Left lobe of liver (tissue), 2 donors: ENCODE measurements at regions not wholly inside any gene's neighbourhood (a gene's known extent, or its start where the extent isn't known, plus 50 kb on each side); places are given as distances from the start of the nearest gene placed in this dataset.

Experiments used
- ATAC-seq: fragments of 200-7000 bp; cut with Tn5 transposase; one replicate; pipeline ENCODE4 v1.9.1; 2020; ENCODE audit warnings: mild to moderate bottlenecking, moderate library complexity
- DNase-seq: peaks from one replicate; pipeline ENCODE4 v3.0.0-alpha.2; 2020; ENCODE audit warnings: low spot score
- donor health status: DM: no; HTN: no; CAD: no; lungs with moderate emphysema.
- donor health status: DM: no; HTN: yes; CAD: no.

DNA sequence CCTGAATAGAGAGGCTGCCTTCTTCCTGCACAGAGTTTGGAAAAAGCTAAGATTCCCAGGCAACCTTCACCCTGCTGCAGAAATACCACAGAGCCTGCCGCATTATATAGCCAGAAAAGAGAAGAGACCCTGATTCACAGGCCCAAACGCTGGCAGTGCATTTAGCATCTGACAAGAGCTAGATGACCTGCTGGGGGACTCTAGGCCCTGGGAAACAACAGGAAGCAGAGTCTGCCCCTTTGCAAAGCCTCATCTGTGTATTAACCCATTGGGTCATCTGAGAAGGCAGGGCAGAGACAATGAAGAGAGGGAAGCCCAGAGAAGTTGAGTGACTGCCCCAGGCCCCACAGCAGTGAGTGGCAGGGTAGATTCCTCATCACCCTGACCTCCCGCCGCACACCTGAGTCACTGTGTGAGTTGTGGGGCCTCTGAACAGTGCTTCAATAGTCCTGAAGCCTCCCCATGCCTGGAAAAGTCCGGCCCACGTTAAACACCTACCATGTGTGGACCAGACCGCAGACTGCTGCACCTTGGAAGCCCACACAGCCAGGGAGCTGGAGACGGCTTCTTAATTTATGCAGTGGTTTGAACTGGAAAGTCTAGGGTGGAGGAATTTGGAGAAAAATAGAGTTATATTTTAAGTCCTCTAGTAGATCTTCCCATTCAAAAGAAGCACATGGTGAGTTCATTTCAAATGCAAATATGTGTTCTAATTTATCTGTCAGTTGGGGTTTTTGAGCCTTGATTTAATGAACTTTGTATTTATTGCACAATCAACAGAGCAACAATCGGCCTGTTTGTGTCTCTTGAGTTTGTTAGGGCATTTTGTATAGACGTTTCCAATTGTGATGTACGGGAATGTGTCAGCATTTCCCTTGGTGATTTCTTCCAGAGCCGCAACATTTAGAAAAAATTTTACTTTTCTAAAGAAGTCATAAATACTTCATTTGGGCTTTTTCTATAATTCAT, 80.4 kb upstream of the GPR26 start:
- DNase-seq (peak; percentile 23), ATAC-seq (no peak)

DNA sequence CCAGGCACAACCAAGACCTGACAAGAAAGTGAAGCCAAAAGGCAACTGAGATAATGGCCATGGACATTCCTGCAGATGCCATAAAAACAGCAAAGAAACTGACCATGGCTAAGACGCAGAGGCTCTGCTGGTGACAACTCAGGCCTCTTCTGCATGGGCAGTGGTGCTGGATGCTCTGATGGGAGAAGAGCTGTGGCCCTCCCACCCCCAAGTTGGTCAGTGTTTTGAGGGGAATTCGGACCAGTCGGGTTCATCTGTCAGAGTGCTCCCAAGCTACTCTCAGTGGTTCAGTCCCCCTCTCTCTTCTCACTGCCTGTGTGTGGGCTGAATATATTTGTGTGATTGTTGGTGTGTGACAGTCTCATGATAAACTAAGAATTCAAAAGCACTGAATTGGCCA, 79.0 kb upstream of the GPR26 start:
- ATAC-seq: no peak
- DNase-seq: peak; percentile 29

DNA sequence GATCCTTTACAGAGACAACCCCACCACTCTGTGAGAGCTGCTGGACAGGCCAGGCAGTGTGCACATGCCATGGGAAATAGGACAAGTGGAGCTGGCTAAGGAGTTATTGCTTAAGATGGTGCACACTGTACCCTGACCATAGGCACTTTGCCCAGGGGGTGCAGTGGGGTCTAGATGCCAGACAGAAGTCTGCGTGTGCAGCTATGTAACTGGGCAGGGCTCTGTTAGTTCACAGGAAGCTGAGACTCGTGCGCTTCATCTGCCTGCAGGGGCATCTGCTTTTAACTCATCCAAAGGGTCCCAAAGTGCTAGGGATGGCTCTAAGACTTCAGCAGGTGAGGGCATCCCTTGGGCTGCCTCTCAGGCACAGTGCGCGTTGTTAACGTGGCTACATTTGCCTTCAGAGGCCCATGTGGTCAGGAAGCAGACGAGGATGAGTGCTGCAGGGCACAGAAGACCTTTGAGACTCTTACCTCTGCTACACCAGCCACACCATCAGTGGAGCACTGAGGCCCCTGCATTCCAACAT, 77.7 kb upstream of the GPR26 start:
- ATAC-seq (no peak), DNase-seq (no peak)

DNA sequence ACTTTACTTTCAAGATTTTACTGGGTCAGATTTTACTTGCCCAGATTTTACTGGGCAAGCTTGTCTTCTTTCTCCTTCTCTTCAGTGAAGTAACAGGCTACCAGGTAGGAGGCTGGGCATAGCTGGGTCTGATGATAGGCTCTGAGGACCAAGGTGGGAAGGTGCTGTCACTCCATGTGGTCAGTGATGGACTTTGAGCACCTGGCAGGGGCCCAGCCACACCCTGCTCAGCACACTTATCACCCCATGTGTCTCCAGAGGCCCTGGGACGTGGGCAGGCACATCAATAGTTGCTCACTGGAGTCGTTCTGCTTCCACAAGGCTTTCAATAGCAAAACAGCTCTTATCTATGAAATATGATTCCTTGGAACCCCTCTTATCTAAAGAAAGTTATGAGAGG, 70.5 kb upstream of the GPR26 start:
- DNase-seq: no peak

DNA sequence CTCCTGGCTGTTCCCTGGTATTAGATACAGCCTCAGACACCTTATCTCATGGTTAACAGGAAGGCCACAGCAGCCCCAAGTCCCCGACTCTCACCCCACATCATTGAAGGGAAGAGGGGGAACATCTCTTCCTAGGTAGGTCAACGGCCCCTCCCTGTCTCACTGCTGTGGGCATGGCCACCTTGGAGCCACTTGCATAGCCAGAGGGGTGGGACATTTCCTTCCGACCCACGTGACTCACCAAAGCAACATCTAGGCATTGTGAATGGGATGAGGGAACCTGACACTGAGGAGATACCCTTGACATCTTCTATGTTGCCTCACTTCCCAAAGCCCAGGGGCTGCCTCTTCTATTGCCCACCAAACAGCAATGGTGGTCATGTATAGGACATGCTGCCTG, 68.5 kb upstream of the GPR26 start:
- ATAC-seq (no peak), DNase-seq (no peak)

More for the DNA sequence above, 70.5 kb upstream of the GPR26 start:
- ATAC-seq: no peak

DNA sequence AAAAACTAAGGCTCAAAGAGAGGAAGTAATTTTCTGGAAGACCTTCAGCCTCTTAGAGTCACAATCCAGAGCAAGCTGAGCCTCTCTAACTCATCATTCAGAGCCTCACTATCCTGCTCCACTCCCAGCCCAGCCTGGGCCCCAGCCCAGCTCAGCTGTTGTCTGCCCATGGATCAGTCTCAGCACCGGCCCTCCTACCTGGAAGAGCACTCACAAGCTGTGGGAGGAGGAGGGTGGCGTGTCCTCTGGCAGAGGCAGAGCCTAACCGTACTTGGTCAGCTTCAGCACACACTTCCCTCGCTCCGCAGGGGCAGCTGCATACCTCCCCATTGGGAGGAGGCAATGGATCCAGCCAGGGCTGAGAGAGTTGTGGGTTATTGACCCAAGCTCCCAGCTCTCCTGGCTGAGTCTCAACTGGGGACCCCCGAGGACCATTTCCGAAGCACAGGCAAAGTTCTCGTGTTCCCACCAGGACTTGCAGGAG, 66.7 kb upstream of the GPR26 start:
- no peak for ATAC-seq

DNA sequence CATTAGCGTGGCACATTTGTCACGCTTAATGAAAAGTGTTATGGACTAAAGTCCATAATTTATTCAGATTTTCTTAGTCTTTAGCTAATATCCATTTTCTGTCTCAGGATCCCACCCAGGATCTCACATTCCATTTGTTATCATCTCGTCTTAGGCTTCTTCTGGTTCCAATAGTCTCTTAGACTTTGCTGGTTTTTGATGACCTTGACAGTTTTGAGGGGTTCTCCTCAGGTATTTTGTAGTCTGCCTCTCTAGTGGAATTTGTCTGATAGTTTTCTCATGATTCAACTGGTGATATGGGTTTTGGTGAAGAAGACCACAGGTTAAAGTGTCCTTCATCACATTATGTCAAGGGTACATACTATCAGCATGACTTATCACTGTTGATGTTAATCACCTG, 66.0 kb upstream of the GPR26 start:
- ATAC-seq: no peak

More for the DNA sequence above, 66.7 kb upstream of the GPR26 start:
- no peak for DNase-seq

DNA sequence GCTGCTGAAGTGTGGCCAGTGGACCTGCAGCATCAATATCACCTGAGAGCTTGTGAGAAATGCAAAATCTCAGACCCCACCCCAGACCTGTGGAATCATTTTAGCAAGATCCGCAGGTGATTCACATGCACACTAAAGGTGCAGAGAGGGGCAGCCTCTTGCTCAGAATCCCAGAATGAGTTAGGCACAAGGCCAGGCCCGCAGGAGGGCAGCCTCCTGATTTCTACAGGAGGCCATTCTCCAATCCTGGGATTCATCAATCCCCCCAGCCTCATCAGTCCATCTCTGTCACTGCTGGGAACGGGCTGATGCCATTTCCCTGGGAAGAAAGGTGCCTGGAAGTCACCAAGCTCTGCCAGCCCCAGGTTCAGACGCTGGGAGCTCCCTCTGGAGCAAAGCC, 63.0 kb upstream of the GPR26 start:
- ATAC-seq (no peak), DNase-seq (no peak)

More for the DNA sequence above, 66.0 kb upstream of the GPR26 start:
- no peak for DNase-seq

DNA sequence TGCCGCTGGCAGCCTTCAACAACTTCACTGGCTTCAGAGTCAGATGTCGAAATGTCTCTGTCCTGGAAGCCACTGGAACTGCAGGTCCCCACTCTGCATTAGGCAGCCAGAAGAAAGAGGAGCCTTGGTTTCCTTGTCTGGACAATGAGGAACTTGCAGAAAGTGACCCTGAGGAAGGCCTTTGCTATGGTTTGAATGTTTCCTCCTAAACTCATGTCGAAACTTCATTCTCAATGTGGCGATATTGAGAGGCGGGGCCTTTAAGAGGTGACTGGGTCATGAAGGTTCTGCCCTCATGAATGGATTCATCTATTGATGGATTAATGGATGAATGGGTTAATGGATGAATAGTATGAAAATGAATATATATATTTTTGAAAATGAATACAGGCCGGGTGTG, 61.6 kb upstream of the GPR26 start:
- ATAC-seq (no peak), DNase-seq (no peak)

DNA sequence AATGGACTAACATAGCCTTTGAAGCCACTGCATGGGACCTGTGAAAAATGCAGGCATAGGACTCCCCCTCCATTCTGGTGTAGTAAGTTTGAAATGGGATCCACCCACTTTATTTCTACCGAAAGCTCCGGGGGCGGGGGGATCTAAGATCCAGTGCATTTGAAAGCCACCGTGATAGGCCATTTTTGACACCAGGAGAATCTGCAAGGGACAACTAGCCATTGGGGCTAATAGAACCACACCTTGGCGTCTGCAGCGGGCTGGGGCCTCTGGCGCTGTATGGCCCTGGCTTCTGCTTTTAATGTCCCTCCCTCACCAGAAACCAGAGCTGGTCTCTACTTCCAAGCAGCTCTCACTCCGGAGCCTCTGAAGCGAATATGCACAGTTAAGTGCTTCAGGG, 60.1 kb upstream of the GPR26 start:
- DNase-seq (no peak), ATAC-seq (no peak)

DNA sequence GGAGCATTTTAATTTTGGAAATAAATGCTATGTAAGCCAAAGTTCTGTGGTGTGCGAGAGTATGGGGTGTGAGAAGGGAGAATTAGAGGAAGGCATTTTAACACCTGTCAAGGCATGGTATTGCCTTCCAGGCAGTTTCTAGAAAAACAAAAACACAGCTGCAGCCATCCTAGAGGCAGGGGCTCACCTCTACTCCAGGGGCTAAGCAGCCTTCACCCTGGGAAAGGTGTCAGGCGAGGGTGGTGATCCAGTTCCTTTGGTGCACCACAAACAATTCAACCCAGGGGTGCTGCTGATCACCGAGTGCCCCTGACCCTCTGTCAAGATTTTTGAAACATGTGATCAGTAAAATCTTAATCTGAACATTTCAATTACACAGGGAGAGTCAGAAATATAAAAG, 59.2 kb upstream of the GPR26 start:
- ATAC-seq: no peak
- no peak for DNase-seq

DNA sequence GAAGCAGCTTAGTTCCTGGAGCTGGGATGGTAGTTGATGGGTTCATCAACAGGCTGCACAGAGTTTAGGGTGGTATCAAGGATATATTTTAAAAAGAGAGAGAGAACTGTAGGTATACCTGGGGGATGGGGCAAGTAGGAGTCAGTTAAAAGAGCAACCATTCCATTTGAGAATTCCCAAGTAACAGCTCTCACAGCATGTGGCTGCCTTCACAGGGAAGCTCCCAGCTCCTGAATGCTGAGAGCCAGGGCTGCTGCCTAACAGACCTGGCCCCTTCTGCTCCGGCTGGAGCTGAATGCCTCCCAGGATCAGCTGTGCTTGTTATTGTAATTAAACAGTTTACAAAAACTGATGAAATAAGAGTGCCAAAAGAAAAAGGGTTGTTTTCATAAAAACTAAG, 58.8 kb upstream of the GPR26 start:
- DNase-seq (no peak), ATAC-seq (no peak)

DNA sequence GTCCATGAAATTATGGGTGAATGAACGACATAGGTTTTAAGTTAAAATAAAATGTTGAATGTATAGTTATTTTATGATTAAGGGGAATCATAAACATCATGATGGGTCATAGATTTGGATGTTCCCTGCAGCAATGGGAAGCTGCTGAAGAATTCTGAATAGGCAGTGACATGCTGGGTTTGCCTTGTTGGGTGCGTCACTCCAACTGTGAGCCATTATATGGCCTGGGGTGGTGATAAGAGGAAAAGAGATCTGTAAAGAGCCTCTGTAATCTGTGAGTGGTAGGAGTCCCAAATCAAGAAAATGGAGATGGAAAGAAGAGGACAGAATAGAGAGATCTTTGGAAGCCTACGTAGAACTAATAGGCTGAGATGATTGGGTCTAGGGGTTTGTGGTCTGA, 58.1 kb upstream of the GPR26 start:
- ATAC-seq: no peak
- no peak for DNase-seq

DNA sequence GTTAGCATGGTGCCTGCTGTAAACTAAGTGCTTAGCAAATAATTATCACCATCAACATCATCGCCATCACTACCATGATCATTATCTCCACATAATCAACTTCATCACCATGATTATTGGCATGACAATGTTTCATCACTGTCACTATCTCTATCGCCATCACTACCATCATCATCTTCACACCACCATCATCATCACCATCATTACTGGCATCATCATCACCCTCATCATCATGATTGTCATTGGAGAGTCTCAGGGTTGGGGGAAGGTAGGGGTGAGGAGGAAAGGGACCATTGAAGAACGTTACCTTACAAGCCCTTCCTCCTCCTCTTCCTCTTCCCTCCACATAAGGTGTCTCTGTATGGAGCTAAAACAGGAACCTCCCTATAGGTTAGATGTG, 54.9 kb upstream of the GPR26 start:
- no peak for DNase-seq
- no peak for ATAC-seq

DNA sequence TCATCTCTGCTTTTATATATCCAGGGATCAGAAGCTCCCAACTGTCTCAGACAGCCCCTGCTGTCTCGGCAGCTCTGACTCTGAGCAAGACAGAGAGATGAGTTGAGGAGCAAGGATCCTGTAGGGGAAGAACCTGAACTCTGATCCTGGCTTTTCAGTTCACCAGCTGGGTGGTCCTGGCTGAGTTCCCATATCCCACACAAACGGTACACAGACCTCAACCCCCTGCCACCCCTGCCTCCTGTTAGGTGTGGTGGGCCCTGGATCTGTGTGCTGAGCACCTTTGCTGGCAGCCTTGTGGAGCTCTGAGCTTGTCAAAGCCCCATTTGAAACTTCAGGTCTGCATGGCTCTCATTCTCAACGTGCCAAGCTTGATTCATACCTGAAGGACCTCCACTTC, 54.3 kb upstream of the GPR26 start:
- no peak for ATAC-seq
- no peak for DNase-seq

DNA sequence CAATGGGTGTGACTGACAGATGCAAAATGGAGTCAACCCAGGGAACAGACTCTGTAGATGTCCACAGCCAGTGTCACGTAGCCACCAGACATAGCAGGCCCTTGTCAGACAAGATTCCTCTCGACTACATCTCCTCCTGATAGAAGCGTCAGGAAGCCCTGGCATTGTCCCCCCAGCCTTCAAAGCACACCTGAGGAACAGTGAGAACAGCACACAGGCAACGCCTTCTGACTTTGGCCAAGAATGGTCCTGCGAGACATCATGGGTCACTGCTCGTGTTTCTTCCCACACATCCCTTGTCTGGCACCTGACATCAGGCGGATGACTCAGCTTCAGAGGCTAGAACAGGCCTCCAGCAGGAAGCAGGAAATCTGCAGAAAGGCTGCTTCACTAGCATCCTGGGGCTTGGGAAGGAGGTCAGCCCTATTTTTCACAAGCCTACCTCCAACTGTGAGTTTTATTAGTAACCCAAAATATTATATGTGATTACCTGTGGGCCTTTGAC, 52.8 kb upstream of the GPR26 start:
- ATAC-seq (no peak), DNase-seq (no peak)

DNA sequence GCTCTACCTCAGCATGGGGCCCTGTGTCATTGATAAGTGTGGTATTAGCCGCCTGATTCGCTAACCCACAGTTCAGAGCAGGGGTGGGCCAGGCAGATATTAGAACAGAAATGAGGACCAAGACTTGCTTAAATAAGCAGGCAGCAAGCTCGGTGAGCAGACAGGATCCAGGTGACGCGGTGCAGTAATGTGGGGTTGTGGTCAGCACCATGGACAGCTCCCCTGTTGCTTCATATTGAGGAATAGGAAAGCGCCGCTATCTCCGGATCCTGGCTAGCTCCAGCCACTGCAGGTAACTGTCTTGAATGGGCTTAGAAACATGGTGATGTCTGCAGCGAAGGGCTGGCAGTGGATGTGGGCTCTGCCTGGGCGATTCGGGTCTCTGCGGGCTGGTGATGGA, 51.3 kb upstream of the GPR26 start:
- DNase-seq (peak; percentile 60), ATAC-seq (peak; percentile 92)
